Activated naive CD4-positive, alpha-beta T cell treated with anti-CD3 and anti-CD28 coated beads, Interleukin-2, amount 10 ng/mL, durations not matched to agents 7 days and 5 days (primary cell): ENCODE measurements at regions not wholly inside any gene's neighbourhood (a gene's known extent, or its start where the extent isn't known, plus 50 kb on each side); places are given as distances from the start of the nearest gene placed in this dataset.
"Not testable (repeated sequence)": the region's sequence is repeated elsewhere in the genome, so short reads cannot be mapped to it uniquely, and the experiment has no call there.

Source experiments
- CTCF ChIA-PET: fragments of 350-600 bp; sonication (Branson Sonifier 250); formaldehyde crosslinking; loops from one replicate; lab custom pipeline; 2021; ENCODE audit warnings: antibody characterized with exemption; lab: Charles Lee
- DNase-seq: peaks from one replicate; pipeline ENCODE4 v3.0.0-alpha.2; 2020
- H3K27ac Mint-ChIP-seq: one replicate; pipeline ENCODE4 v1.8.0; 2021; ENCODE audit warnings: mild to moderate bottlenecking, moderate library complexity, mixed read lengths
- H3K27me3 Mint-ChIP-seq: one replicate; pipeline ENCODE4 v1.8.0; 2021; ENCODE audit warnings: mild to moderate bottlenecking, mixed read lengths
- H3K36me3 Mint-ChIP-seq: one replicate; pipeline ENCODE4 v1.8.0; 2021; ENCODE audit warnings: mixed read lengths
- H3K4me1 Mint-ChIP-seq: one replicate; pipeline ENCODE4 v1.8.0; 2021; ENCODE audit warnings: mixed read lengths
- H3K4me3 Mint-ChIP-seq: one replicate; pipeline ENCODE4 v1.8.0; 2021; ENCODE audit warnings: mild to moderate bottlenecking, moderate library complexity, mixed read lengths
- H3K9me3 Mint-ChIP-seq: one replicate; pipeline ENCODE4 v1.8.0; 2021; ENCODE audit warnings: mixed read lengths

GRCh38 chr3:27571345-27571744 lies 87.2 kb upstream of the SLC4A7 start:
- H3K27ac Mint-ChIP-seq: no peak overlapping the region
- no peaks in the 10 kb centered on the region for H3K9me3 Mint-ChIP-seq
- no peak for DNase-seq
- H3K4me3 Mint-ChIP-seq: no peak overlapping the region
- no peaks in the 10 kb centered on the region for H3K4me1 Mint-ChIP-seq
- CTCF ChIA-PET: no interaction called here
- H3K27me3 Mint-ChIP-seq: no peaks in the 10 kb centered on the region
- H3K36me3 Mint-ChIP-seq: no peaks in the 10 kb centered on the region

DNA sequence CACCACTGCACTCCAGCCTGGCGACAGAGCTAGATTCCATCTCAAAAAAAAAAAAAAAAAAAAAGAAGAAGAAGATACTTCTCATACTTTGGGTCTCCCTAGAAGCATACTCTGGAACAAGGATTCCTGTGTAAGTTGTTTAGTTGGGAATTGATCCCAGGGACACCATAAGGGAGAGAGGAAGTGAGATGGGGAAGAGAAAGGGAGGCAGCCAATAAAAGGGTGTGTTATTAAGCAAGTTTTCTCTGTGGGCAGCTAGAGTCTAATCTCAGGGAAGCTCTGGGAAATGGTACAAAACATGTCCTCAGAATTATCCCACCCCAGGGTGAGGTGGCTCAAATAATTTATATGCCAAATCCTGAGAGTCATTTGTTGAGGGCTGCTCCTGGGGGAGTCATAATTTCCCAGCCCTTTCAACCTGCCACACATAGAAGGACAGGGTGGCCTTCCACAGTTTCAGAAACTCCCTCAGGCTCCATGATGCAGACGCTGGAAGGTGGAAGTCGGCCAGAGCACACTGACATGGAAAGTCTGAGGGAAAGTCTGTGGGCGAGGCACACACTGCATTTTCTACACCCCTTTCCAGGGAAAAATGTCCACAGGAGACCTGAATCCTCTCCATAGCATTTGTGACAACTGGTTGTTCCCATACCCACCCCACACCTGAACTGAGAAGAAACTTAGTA lies 86.4 kb upstream of the SLC4A7 start:
- H3K4me1 Mint-ChIP-seq: no peaks in the 10 kb centered on the region
- CTCF ChIA-PET: no interaction called here
- H3K9me3 Mint-ChIP-seq: no peaks in the 10 kb centered on the region
- DNase-seq: no peak
- no peak overlapping the region for H3K4me3 Mint-ChIP-seq
- no peaks in the 10 kb centered on the region for H3K27me3 Mint-ChIP-seq
- H3K27ac Mint-ChIP-seq: no peak overlapping the region
- H3K36me3 Mint-ChIP-seq: no peaks in the 10 kb centered on the region

- H3K4me1 Mint-ChIP-seq: no peaks in the 10 kb centered on the region
- H3K9me3 Mint-ChIP-seq: no peaks in the 10 kb centered on the region
- no peaks in the 10 kb centered on the region for H3K27me3 Mint-ChIP-seq
- H3K4me3 Mint-ChIP-seq: no peak overlapping the region
- H3K27ac Mint-ChIP-seq: no peak overlapping the region
- CTCF ChIA-PET: no interaction called here
- H3K36me3 Mint-ChIP-seq: no peaks in the 10 kb centered on the region
- DNase-seq: no peak
Measured at GRCh38 chr3:27568393-27568792, 84.2 kb upstream of the SLC4A7 start.

DNA sequence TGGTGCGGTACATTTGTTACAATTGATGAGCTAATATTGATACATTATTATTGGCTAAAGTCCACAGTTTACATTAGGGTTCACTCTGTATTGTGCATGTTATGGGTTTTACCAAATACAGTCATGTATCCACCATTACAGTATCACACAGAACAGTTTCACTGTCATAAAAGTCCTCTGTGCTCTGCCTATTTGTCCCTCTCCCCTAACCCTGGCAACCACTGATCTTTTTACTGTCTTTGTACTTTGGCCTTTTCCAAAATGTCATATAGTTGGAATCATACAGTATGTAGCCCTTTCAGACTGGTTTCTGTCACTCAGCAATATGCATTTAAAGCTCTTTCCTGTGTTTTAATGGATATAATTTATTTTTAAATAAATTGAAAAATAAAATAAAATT lies 83.1 kb upstream of the SLC4A7 start:
- no peaks in the 10 kb centered on the region for H3K4me1 Mint-ChIP-seq
- no peak for DNase-seq
- CTCF ChIA-PET: interaction anchor here (0.9 kb wide), 1 partner anchor 144 kb away, joined by 3 read pairs; no protein-coding TSS in a partner anchor
- H3K9me3 Mint-ChIP-seq: no peaks in the 10 kb centered on the region
- no peak overlapping the region for H3K4me3 Mint-ChIP-seq
- no peaks in the 10 kb centered on the region for H3K27me3 Mint-ChIP-seq
- H3K27ac Mint-ChIP-seq: no peak overlapping the region
- no peaks in the 10 kb centered on the region for H3K36me3 Mint-ChIP-seq

- Mint-ChIP-seq H3K9me3 (no peaks in the 10 kb centered on the region), H3K27me3 (no peaks in the 10 kb centered on the region), H3K4me1 (no peaks in the 10 kb centered on the region), H3K27ac (no peak overlapping the region), H3K36me3 (no peaks in the 10 kb centered on the region), H3K4me3 (no peak overlapping the region)
- no peak for DNase-seq
- CTCF ChIA-PET: no interaction called here
Measured at GRCh38 chr3:27565201-27565852, 81.1 kb upstream of the SLC4A7 start.

- Mint-ChIP-seq H3K9me3 (no peaks in the 10 kb centered on the region), H3K4me3 (no peak overlapping the region), H3K36me3 (no peaks in the 10 kb centered on the region), H3K27ac (no peak overlapping the region), H3K4me1 (no peaks in the 10 kb centered on the region), H3K27me3 (no peaks in the 10 kb centered on the region)
- CTCF ChIA-PET: no interaction called here
- no peak for DNase-seq
Measured at GRCh38 chr3:27561576-27561975, 77.4 kb upstream of the SLC4A7 start.

GRCh38 chr3:27560484-27561056 lies 76.4 kb upstream of the SLC4A7 start:
- CTCF ChIA-PET: no interaction called here
- H3K9me3 Mint-ChIP-seq: no peaks in the 10 kb centered on the region
- H3K27ac Mint-ChIP-seq: no peak overlapping the region
- H3K36me3 Mint-ChIP-seq: no peaks in the 10 kb centered on the region
- DNase-seq: no peak
- no peak overlapping the region for H3K4me3 Mint-ChIP-seq
- no peaks in the 10 kb centered on the region for H3K27me3 Mint-ChIP-seq
- H3K4me1 Mint-ChIP-seq: no peaks in the 10 kb centered on the region

GRCh38 chr3:27559835-27560234 lies 75.7 kb upstream of the SLC4A7 start:
- Mint-ChIP-seq H3K36me3 (no peaks in the 10 kb centered on the region), H3K9me3 (no peaks in the 10 kb centered on the region), H3K27me3 (no peaks in the 10 kb centered on the region), H3K27ac (no peak overlapping the region), H3K4me3 (no peak overlapping the region), H3K4me1 (no peaks in the 10 kb centered on the region)
- DNase-seq: no peak
- CTCF ChIA-PET: no interaction called here

GRCh38 chr3:27559381-27559780 lies 75.2 kb upstream of the SLC4A7 start:
- no peak for DNase-seq
- H3K9me3 Mint-ChIP-seq: no peaks in the 10 kb centered on the region
- no peaks in the 10 kb centered on the region for H3K27me3 Mint-ChIP-seq
- no peak overlapping the region for H3K27ac Mint-ChIP-seq
- H3K36me3 Mint-ChIP-seq: no peaks in the 10 kb centered on the region
- no peaks in the 10 kb centered on the region for H3K4me1 Mint-ChIP-seq
- no peak overlapping the region for H3K4me3 Mint-ChIP-seq
- CTCF ChIA-PET: no interaction called here

DNA sequence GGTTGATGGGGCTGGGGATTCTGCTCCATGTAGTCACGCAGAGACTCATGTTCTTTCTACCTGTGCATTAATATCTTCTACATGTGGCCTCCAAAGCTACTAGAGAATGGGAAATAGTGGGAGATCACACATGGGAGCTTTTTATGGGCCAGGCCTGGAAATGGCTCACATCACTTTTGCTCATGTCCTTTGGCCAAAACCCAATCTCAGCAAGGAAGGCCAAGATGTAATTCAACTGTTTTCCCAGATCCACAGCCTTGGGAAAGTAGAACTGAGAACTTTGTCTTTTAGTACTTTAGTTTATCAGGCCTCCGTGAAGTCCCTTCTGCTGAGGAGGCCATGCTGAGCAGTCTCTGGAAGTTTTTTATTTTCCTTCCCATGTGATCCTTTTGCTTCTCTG lies 73.2 kb upstream of the SLC4A7 start:
- DNase-seq: no peak
- Mint-ChIP-seq H3K27ac (no peak overlapping the region), H3K4me3 (no peak overlapping the region), H3K36me3 (no peaks in the 10 kb centered on the region), H3K4me1 (no peaks in the 10 kb centered on the region), H3K9me3 (no peaks in the 10 kb centered on the region), H3K27me3 (peaks cover 5% of the 10 kb centered on the region)
- CTCF ChIA-PET: no interaction called here

DNA sequence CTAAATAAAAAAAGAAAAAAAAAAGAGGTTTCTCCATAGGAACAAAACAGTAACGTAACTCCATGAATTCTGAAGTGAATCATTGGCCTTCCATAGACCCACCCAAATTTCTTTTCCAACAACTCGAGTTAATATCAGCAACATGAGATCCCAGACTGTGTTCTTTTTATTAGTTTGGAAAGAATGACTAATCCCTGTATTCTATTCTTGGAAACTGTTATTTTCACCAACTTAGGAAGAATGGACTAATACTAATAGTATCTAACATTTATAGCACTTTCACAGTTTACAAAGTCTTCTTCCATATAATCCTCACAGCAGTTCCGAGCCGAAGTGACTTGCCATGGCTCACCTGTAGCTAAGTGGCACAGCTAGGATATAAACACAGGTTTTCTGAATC lies 72.7 kb upstream of the SLC4A7 start:
- Mint-ChIP-seq H3K4me3 (no peak overlapping the region), H3K4me1 (no peaks in the 10 kb centered on the region), H3K36me3 (no peaks in the 10 kb centered on the region), H3K27ac (no peak overlapping the region), H3K9me3 (peaks cover 2% of the 10 kb centered on the region), H3K27me3 (peaks cover 10% of the 10 kb centered on the region)
- DNase-seq: no peak
- CTCF ChIA-PET: no interaction called here

GRCh38 chr3:27554706-27555105 lies 70.5 kb upstream of the SLC4A7 start:
- Mint-ChIP-seq H3K4me1 (no peaks in the 10 kb centered on the region), H3K4me3 (no peak overlapping the region), H3K36me3 (no peaks in the 10 kb centered on the region), H3K27ac (no peak overlapping the region), H3K27me3 (peaks cover 10% of the 10 kb centered on the region), H3K9me3 (peaks cover 4% of the 10 kb centered on the region)
- CTCF ChIA-PET: no interaction called here
- DNase-seq: no peak

DNA sequence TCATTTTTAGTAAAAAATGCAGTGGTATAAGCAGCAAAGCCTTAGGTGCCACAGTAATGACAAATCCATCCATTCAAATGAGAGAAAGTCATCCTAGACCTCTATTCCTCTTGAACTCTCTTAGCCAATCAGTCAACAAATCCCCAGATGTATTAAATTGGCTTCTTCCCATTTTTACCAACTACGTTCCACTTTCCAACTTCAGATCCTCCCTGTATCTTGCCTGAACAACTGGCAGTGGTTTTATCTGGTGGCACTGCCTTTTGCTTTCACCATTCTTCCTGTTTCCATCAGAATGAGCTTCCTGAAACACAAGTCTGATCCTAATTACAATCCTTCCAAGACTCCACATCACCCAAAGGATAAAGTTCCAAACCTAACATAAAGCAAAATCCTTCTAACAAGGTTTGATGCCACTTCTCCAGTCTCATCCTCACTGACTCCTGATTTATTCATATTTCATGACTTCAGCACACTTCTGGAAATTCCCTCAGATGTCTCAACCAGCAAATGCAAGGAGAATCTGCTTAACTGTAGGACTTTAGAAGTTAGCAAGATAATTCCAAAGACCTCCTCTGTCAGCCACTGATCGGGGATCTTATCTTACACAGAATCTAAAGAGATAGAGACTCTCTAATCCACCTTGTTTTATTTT lies 69.8 kb upstream of the SLC4A7 start:
- Mint-ChIP-seq H3K27ac (no peak overlapping the region), H3K27me3 (peaks cover 10% of the 10 kb centered on the region), H3K4me3 (no peak overlapping the region), H3K4me1 (no peaks in the 10 kb centered on the region), H3K9me3 (peaks cover 4% of the 10 kb centered on the region), H3K36me3 (no peaks in the 10 kb centered on the region)
- no peak for DNase-seq
- CTCF ChIA-PET: no interaction called here

DNA sequence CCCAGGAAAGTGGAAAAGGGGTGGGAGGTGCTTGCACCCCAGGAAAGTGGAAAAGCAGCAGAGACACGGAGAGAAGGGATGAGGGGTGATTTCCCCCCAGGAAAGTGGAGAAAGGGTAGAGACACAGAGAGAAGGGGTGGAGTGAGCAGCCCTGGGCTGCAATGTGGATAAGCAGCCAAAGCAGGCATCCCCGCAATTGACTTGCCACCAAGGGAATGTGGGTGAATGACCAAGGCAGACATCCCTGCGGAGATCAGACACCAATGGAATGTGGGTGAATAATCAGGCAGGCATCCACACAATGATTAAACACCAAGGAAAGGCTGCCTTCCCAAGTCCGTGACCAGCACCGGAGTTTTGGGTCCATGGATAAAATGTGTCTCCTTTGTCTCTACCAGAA lies 68.5 kb upstream of the SLC4A7 start:
- H3K27ac Mint-ChIP-seq, CTCF ChIA-PET, H3K4me3 Mint-ChIP-seq: not testable (repeated sequence)

DNA sequence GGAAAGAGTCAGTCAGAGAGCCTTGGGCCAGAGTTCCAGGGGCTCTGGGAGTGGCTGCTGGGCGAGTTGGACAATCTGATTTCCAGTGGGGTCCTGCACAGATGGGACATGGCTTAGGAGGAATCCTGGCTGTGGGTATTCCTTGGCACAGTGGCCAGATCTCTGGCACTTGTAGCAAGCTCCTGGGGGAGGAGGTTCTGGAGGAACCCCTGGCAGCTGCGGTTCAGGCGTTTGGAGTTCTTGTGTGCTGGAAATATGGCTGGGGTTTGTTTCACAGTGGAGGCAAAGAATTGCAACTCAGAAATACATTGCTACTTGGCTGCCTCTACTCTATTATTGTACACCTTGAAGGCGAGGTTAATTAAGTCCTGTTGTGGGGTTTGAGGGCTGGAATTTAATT lies 67.2 kb upstream of the SLC4A7 start:
- H3K4me3 Mint-ChIP-seq, H3K4me1 Mint-ChIP-seq, DNase-seq, H3K36me3 Mint-ChIP-seq, H3K27ac Mint-ChIP-seq, H3K9me3 Mint-ChIP-seq, CTCF ChIA-PET: not testable (repeated sequence)
- peaks cover 10% of the 10 kb centered on the region for H3K27me3 Mint-ChIP-seq

More for the DNA sequence above, 68.5 kb upstream of the SLC4A7 start:
- not testable (repeated sequence) for H3K9me3 Mint-ChIP-seq, DNase-seq, H3K4me1 Mint-ChIP-seq, H3K36me3 Mint-ChIP-seq
- peaks cover 10% of the 10 kb centered on the region for H3K27me3 Mint-ChIP-seq
